HUDEP-2 (cell line): ENCODE measurements at regions not wholly inside any gene's neighbourhood (a gene's known extent, or its start where the extent isn't known, plus 50 kb on each side); places are given as distances from the start of the nearest gene placed in this dataset.

ENCODE experiments used
- DNase-seq, 76 experiments: peaks; one replicate each; lab custom pipeline; 2025; ENCODE audit not compliant: unreplicated experiment in 76 of 76; lab: John Stamatoyannopoulos, UW

DNA sequence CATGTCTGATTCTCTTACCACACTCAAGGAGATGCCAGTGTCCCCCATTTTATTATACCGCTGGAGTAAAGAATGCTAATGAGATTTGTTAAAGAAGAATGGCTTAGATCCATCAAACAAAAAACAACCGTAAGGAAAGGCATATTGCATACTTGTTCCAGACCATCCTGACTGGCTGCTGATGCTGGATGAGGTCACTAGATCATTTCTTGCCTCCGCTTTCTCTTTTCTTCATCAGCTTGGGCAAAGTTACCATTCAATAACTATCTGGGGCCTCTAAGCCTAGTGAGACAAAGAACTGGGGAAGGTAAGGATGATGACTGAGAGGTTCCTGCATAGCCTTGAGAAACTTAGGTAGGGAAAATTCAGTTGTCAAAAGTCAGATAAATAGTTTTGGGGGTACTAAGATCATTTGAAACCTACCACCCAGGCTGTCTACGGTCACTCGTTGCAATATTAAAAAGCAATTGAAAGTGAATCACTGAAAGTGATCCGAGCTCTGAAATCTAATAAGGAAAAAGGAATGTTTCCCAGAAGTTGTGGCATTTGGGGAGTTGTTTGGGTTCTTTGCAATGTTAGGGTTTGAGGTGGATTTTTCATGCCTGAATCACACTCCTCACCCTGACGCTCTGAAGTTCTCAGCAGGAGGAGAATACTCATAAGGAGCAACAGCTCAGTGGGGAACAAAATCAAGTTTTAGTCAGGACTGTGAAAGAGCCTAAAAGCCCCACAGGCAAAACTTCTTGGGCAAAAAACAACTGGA is 176.8 kb downstream of the HHIPL2 start:
- no peak for DNase-seq

DNA sequence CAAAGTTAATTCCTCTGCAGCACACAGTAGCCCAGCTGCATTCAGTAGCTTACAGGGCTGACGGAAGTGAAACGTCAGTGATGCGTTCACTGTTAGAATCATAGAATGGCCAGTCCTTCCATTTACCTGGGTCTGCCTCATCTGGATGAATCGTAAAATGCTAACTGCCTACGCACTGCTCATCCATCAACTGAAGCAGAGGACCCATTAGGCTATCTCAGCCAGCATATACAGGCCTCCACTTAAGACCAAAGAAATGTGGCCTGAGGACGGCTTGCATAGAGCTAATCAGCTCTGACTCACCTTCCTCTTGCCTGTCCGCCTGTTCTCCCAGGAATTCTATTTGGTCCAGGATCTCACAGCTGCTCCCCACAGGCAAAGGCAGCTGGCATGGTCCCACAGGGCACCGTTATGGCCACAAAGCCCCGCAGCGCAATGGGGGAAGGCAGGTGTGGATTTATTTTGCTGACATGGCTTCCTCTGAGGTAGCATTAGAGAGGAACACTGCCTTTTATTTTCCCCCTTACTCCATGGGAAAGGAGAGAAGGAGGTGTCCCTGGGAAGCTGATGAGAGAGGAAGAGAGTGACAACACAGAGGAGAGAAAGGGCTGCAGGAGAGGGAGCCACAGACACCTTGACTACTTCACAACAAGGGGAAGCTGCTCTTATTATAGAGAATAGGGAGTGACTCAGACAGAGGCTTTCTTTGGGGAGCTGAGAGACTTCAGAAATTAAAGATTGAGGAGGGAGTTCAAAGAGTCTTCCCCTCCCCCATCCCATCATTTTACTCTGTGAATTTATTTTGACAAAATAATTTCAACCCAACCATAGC is 177.6 kb downstream of the HHIPL2 start:
- no peak for DNase-seq

DNA sequence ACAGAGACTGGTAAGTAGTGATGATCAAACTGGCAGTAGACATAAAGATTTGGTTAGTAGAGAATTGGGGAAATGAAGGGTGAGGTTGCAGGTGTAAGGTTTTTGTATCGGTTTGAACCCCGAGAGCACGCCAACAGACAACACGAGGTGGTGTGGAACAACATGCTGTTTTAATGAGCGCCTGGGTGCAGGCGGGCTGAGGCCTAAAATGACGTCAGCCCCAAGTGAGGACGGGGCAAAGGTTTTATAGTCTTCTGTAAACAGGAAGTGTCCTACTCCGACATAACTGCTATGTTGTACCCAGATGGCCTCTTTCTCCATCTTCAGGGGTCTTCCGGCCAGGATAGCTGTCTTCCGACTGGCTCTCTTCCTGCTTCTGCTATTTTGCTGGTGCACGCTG is 178.8 kb downstream of the HHIPL2 start:
- DNase-seq: no peak

DNA sequence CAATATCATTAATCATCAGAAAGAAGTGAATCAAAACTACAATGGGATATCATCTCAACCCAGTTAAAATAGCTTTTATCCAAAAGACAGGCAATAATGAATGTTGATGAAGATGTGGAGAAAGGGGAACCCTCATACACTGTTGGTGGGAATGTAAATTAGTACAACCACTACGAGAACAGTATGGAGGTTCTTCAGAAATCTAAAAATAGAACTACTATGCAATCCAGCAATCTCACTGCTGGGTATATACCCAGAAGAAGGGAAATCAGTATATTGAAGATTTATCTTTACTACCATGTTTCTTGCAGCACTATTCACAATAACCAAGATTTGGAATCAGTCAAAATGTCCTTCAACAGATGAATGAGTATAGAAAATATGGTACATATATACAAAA is 189.8 kb downstream of the HHIPL2 start:
- DNase-seq: no peak

DNA sequence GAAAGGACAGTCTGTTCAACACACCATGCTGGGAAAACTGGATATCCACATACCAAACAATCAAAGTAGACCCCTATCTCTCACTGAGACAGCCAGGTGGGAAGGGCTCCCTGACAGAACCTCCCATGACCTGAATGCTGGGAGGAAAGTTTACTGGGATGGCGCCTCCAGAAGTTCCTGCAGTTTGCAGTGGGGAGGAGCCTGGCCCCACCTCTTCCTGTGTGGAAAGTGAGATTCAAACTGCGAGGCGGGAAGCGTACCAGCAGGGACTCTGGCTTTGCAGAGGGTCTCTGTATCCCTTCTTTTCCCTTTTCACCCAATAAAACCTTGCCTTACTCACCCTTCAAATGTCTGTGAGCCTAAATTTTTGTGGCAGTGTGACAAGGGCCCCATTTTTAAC is 190.7 kb downstream of the HHIPL2 start:
- no peak for DNase-seq

DNA sequence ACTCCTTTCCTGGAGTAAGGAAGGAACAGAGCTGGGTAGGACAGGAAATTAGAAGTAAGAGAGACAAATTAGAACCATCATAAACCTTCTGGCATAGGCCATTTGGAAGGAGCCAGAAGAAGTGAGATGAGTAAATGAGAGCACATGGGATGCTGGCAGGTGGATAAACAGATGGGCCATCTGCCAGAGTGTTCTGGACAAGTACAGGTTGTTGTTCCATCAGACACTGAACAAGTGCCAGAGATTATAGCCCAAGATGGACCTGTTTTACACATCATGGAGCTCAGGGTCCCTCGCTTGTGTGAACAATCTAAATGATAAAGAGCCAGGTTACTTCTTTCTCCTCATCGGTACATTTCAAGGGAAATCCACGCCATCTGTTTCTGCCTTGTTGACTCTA is 200.3 kb downstream of the HHIPL2 start:
- DNase-seq: no peak

DNA sequence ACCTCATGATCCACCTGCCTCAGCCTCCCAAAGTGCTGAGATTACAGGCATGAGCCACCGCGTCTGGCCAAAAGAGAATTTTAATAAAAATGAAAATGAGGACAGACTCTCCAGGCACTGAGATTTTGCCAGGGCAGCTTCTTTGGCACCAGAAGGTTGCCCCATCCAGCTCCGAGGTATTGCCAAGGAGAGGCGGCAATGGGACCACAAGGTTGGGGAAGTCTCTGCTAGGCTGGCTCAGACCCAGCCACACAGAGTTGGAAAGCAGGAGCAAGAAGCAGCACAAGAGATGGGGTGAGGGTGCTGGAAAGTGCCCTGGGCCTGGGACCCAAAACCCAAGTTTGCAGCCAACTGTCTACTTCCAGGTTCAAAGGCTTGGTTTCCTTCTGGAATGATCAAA is 200.9 kb downstream of the HHIPL2 start:
- no peak for DNase-seq

DNA sequence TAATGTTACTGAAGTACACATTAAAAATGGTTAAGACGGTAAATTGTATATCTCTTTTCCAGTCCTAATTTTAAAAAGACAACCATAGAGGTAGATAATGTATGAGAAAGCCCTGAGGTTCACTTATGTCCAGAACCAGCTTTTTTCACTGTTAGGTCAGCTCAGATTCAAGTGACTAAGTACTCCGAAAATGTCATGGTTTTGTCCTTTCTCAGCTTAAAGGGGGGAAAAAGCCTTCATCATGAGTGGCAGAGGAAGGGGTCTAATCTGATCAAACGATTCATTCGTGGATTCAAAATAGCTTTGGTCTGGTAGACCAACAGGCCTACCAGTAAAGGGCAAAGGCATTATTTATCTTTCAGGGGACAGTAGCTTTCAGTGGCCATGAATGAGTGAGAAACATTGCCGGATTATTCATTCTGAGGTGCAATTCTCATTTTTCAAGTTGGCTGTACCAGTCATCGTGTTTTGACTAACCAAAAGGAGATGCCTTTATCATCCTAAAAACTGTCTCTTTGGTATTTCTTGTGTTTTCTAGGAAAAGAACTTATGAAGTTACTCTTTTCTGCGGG is 208.4 kb downstream of the HHIPL2 start:
- no peak for DNase-seq

DNA sequence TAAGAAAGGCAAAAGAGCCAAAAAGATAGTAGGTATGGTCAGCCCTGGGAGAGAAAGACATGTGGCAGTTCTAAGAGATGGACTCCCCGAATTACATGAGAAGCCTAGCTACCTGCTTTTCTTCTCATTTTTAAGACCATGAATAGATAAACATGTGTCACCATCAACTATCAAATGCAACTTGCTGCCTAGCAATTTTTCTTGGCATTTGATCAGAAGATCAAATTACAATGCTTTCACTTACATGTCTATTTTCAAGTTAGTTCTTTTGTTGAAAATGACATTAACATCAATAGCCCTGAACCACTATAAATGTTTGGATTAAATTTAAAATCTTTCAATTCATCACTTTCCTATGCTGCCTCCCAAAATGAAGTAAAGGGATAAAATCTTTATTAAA is 212.3 kb downstream of the HHIPL2 start:
- DNase-seq: no peak

DNA sequence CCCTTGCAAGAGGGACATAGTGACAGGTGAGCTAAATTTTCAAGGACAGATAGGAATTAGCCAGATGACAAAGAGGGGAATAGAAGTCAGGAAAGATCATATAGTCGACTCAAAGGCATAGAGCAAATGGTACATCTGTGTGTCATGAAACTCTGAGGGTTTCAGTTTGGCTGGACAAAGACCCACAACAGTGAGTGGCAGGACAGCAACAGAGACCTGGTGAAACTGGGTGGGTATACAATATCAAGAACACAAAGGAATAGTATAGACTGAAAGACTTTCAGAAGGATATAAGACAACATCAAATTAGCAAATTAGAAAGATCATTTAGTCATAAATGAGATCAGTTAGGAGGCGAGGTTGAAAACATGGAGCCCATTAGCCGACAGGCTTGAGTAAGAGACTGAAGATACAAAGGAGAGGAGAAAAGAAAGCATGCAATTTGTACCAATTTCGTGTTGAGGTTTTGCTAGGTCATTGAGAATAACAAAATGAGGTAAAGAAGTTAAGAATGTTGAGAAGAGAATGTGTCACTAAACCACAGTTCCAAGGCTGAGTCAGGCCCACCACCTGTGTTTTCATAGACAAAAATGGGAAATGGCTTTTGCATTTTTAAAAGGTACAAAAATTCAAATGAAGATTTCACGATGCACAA is 213.8 kb downstream of the HHIPL2 start:
- DNase-seq: no peak

DNA sequence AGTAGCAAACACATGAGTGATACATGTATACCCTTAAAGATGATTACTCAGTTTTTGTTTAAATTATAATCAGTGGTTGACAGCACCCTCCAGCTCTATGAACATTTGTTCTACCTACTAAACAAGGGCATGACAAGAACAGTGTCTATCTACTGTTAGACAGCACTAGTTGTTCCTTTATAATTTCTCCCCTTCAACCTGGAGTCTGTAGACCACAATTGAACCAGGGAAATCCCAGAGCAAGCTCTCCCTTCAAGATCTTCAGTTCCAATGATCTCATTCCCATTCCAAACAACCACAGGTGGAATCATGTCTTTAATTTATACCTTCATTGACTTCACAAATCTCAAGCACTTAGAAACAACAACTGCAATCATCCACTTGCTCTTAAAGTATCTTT is 216.1 kb downstream of the HHIPL2 start:
- no peak for DNase-seq

DNA sequence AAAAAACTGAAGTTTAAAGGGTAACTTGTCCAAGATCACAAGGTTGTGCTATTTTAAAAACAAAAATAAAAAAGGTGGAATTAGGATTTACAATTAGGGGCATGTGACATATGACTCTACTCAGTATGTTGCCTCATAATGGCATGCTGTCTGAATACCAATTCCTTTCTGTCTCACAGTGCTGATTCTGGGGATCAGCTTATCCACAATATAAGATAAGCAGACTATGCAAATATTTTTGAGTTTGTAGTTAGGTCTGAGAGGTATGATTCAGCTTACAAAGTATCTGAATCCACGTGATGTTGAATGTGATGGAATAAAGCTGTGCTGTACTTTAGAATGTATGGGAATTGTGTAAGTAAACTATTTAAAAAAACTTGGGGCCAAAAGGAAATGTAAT is 216.6 kb downstream of the HHIPL2 start:
- DNase-seq: no peak

DNA sequence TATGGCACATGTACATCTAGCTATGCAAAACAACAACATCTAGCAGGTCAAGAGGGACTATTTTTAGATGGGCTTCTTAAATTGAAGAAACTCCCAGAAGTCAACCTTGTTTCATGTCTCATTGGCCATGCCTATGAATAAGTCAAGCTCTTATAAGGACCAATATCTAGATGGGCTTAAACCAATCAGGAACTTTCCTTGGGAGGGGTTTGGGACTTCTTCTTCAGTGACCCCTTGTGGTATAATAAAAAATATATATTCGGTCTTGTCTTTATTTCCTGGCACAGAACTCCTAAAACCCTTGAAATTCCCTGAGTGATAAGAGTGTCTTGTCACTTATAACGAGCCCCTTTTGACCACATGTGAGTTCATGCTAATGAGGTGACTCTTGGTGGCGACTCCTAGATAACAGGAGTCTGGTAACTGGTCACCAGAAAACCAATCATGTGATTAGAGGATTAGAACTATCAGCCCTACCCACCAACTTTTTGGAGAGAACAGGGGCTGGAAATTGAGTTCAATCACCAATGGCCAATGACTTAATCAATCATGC is 218.3 kb downstream of the HHIPL2 start:
- DNase-seq: peak in 1 of 76 experiments; percentile 1

DNA sequence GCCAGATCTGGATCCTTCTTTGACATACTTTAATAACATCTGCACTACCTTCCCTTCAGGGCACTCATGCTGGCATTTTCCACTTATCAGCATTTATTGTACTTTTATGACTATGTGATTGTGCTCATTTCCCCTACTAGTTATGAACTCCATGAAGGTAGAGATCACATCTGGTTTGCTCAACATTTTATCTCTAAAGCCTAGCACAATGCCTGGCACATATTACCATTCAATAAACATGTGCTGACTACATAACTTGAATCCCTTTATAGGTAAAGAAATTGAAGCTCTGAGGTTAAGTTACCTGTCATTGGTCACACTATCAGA is 221.2 kb downstream of the HHIPL2 start:
- DNase-seq: no peak

DNA sequence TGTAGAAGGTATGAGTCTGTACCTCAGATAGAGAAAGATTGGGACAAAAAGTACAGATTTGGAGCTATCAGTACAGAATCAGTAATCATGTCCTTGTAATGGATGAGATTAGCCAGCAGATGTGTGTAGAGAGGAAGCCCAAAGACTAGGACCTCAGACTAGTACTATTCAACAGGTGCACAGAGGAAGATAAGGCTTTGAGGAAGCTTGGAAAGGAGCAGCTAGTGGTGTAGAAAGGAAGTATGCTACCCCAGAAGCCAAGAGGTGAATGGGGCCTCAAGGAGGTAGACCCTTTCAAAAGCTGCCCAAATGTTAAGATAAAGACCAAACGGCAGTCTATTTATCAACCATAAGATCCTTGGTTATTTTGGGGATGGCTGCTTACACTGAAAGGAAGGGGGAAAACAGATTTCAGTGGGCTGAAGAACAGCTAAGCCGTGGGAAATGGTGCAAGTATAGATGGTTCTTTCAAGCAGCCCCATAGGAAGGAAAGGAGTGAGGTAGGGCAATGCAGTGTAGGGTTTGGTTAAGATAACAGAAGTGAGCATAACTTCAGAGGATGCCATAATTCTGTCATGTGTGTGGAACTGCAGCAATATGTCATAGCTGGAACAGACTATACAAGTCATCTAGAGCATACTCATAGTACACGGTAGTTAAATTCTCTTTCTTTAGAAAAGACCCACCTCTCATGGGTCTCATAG is 221.7 kb downstream of the HHIPL2 start:
- DNase-seq: no peak

DNA sequence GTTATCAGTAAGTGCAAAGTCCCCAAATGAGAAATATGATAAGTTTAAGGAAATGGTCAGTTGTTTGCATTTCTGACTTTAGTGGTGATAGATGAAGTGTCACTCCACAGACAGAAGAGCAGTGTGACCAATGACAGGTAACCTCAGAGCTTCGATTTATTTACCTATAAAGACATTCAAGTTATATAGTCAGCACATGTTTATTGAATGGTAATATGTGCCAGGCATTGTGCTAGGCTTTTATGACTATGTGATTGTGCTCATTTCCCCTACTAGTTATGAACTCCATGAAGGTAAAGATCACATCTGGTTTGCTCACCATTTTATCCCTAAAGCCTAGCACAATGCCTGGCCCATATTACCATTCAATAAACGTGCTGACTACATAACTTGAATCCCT is 222.4 kb downstream of the HHIPL2 start:
- no peak for DNase-seq

DNA sequence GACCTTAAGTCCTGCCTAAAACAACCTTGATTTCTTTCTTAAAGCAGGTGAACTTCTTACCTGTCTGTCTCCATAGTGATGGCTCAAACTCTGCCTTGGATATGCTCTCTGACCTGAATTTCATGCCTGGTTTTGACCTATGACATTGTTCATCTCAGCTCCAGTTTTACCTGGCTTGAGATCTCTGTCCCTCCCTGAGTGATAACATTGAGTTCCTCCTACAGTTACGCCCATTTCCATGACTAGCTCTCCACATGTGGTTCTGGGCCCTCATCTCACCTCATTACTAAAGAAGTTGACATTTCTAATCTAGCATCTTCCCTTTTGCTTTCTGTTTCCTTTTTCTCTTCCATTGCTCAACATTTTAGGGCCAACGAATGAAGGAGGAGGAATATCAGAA is 233.1 kb downstream of the HHIPL2 start:
- no peak for DNase-seq

DNA sequence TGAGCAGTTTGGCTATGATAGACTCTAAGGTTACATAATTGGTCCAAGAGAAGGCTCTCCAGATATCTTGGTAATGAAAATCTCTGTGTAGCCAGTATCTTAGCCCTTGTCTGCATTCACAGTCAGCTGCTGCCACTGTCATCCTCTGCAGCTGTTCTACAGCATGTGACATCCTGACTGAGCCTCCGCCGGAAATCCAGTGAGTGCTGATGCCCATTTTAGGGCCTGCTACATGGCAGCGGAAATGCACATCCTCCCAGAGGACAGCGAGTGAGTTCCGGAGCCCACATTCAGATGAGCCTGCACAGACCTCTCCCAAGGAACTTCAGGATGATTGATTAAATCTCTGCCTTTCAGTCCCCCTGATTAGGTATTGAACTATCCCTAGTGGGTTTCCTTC is 237.1 kb downstream of the HHIPL2 start:
- no peak for DNase-seq

DNA sequence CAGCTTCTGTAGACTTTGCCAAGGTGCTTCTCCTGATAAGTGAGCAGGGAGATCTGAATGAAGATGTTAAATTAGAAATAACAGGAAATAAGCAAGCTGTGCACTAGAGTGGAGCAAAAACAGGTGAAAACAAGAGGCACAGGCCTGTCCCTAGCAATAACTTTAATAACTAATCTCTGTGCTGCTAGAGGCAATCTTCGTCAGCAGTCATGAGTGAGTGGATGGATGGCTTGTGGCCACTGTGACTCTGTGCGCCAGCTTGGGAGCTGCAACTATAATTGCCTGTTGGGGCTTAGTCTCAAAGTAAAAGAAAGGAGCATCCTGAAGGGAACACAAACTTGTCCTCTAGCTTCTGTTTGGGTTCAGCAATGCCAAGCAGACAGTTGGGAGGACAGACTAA is 240.3 kb downstream of the HHIPL2 start:
- DNase-seq: no peak

DNA sequence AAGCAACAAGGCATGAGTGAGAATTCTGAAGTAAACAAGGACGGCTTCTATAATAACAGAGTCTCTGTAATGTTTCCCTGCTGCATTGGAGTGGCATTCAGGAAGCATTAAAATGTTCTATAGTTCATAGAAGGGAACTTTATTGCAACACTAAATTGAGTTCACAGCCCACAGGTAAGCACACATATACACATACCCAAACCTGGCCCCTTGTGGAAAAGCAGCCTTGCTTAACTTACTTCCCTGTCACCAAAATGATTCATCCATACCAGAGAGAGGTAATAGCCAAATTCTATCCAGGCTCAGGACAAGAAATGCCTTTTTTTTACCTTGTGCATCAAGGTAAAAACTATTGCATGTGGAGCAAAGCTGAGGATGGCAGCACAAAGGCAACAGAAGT is 241.4 kb downstream of the HHIPL2 start:
- DNase-seq: no peak

DNA sequence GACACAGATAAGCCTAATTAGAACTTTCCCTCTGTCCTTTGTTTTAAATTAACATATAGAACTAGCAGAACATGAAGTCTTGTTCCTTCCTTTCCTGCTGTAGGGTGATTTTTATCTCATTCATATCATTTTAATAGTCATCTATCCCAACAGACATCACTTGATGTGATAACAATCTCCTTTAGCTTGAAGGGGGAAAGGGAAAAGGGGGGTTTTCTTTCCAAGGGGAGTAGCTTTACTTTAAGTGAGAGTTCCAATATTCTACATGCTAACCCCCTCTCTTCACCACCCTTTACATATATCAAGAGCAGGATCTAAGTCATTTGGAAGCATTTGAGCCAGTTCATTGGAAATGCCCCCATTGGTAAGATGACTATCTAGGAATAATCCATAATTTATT is 241.9 kb downstream of the HHIPL2 start:
- DNase-seq: no peak
